ENCODE measurements at regions not wholly inside any gene's neighbourhood (a gene's known extent, or its start where the extent isn't known, plus 50 kb on each side); places are given as distances from the start of the nearest gene placed in this dataset.
A peak's percentile ranks its signal among the peaks of the same experiment; 100 is the strongest.
"Not testable (repeated sequence)": the region's sequence is repeated elsewhere in the genome, so short reads cannot be mapped to it uniquely, and the experiment has no call there.

- no peak for DNase-seq (ENCODE audit: low spot score)
Observed at GRCh38 chr1:222240536-222241181, 307.2 kb downstream of the HHIPL2 start.

DNA sequence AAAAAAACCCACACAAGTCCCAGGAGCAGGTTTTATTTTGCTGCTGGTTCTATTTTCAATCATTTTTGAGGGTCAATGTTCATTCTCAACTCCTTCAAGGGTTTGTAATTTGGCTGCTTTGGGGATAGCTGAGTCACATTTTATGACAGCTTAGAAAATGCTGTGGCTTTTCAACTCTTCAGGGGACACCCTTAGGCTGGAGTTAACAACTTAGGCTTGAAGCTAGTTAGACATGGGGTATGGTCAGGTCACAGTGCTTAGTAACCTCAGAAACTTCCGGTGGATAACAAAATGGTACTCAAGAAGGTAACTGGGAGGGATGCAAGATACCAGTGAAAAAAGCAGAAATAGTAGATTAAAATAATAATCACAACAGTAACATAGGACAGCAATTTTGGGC lies 308.8 kb downstream of the HHIPL2 start:
- no peak for DNase-seq (ENCODE audit: low spot score)

- no peak for DNase-seq (ENCODE audit: low spot score)
Observed at GRCh38 chr1:222234351-222234750, 313.6 kb downstream of the HHIPL2 start.

DNA sequence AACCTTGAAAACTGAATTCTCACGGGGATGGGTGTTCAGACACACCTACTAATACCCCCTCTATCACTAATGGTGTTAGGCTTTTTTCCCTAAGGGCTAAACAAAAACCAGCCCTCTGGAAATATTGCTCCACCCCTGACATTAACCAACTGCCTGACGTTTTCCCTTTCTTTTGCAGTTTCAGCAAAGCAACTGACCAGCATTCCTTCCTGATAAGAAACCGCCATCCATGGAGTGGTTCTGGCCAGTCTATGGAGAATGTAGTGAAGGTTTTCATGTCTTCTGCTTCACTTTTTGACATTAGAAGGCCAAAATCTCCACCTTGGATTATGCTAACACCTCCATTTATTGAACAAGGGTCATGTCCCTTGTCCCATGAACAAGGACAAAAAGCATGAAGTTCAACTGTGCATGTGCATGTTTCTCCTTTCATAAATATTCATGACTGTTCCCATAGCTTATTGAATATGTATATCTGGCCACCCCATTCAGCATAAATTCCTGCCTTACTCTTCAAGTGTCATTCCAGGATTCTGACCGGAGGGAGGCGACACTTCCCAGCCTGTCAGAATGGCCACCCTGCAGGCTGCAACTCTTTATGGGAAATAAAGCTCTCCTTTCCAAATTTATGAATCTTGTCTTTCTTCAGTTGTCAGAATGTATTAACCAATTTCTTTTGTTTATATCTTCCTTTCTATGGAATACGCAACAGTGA lies 314.3 kb downstream of the HHIPL2 start:
- DNase-seq (ENCODE audit: low spot score): no peak

- no peak for DNase-seq (ENCODE audit: low spot score)
Observed at GRCh38 chr1:222232842-222233241, 315.1 kb downstream of the HHIPL2 start.

- no peak for DNase-seq (ENCODE audit: low spot score)
Observed at GRCh38 chr1:222229672-222230312, 318.1 kb downstream of the HHIPL2 start.

- DNase-seq (ENCODE audit: low spot score): no peak
Observed at GRCh38 chr1:222225316-222225691, 322.6 kb downstream of the HHIPL2 start.

DNA sequence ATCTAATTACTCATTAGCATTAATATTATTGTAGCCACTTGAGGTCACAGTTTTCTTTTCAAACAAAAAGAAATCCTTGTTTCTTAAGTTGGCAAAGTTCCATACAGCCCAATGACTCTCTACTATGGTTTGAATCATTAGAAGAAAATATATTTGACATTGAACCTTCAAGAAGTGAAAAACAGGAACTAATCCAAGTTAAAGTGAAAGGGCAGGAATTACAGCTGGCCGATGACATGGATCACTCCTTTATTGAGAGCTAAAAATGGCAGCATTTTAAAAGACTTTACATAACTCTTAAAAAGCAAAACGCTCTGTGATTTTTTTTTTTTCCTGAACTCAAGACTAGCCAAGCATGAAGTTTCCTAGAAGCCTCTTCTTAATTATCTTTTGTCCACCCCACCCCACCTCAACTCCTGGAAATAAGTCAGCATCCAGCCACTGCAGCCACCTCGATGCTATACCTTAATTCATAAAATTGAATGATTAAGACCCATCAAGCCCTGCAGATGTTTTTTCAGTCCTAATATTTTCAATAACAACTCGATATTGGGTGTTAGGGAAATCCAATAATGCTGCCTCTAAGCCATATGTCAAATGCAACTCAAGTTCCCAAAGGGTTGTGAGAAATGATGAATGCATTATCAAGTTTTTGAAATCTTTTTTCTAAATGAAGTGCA lies 323.1 kb downstream of the HHIPL2 start:
- DNase-seq (ENCODE audit: low spot score): no peak

- no peak for DNase-seq (ENCODE audit: low spot score)
Observed at GRCh38 chr1:222224156-222224555, 323.7 kb downstream of the HHIPL2 start.

DNA sequence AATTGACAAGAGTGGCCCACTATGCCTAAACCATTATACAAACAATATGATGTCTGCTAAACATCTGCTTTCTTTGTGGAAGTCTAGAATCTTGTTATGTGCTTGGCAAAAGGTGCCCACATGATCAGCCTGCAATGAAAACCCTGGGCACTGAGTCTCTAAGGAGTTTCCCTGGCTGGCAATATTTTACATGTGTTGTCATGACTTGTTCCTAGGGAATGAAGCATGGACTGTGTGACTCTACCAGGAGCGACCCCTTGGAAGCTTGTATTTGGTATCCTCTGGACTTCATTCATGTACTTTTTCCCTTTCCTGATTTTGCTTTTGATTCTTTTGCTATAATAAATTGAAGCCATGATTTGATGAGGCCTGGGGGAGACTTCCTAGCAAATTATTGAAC lies 324.9 kb downstream of the HHIPL2 start:
- no peak for DNase-seq (ENCODE audit: low spot score)

DNA sequence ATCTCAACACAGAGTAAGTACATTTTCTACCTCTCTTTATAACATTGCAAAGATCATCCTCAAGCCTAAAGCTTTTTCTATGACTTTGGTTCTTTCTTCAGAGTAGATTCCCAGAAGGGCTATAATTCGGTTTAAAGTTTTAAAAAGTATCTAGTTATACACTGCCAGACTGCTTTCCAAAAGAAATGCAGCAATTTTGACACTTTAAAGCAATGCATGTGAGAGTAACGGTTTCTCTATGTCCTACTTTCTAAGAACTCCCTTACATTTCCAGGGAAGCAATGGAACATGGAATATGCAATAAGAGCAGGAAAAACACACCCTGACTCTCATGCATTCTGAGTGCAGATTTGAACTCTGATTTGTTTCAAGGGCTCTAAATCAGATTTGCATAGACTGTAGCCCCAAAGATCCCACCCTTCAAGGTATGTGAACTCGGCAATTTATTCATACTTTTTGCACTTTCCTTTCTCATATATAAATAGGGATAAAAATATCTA lies 331.6 kb downstream of the HHIPL2 start:
- no peak for DNase-seq (ENCODE audit: low spot score)

GRCh38 chr1:222210776-222211175 lies 337.1 kb downstream of the HHIPL2 start:
- no peak for DNase-seq (ENCODE audit: low spot score)

DNA sequence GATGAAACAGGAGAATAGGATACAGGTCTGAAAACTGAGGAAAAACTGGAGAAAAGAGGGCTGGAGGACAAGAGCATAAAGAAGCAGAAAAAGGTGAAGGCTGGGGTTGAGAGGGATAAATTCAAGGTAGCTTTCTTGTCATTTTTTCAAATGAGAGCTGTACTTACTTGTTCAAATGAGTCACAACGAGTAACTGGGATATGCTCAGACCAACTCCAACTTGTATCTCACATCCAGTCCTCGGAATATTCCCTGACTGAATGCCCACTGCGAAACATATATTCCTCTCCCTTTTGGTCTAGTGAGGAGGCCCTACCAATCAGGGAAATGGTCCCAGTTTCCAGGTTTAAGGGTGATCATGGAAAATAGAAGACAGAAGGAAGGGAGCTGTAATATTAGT lies 343.4 kb downstream of the HHIPL2 start:
- no peak for DNase-seq (ENCODE audit: low spot score)

DNA sequence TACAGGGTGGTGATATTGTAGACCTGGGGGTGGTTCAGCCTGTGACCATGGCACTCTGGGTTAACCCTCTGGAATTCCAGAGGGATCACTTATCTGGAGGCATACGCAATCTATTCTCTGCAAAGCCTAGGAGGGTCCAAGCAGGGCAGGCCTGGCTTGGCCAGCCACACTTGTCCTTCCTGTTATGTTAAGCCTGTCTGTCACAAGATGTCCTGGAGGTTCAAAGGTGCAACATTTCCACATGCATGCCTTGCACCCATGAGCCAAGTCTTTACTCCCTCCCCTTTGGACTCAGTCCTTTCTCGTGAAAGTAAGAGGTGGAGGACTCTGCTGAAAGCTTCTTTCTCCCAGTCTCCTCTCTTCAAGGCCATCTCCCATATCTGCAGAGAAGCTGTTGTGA lies 345.1 kb downstream of the HHIPL2 start:
- DNase-seq (ENCODE audit: low spot score): no peak

DNA sequence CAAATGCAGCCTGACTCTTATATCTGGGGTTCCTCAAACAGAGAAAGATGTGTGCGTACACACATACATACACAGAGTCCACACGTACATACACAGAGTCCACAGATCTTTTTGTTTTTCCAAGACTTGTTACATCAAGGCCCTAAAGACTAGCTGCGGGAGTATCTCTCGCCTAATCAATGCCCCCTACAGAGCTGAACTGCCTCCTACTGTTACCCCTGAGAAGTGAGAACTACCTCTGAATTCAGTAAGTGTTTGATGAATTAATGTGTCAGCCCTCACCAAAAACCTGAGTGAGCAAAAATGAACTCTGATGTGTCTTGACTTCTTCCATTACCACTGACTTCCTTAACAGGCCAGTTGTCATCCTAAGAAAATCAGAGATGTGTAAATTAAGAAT lies 351.2 kb downstream of the HHIPL2 start:
- no peak for DNase-seq (ENCODE audit: low spot score)

DNA sequence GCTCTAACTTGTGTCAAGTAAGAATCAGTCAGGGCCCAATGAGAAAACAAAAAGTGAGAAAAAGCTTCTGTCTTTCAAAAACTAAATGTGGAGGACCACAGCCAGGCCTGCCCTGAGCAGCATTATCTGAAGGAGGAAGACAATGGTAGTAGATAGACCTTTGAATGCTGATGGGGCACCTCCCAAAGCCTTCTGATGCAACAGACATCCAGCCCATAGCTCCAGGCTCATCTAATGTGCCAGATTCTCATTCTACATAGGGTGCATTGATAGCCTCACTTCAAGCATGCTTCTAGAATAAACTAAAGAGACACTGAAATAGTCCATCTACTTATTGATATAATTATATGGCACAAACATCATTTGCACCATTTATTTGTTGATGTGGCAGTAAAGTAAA lies 351.6 kb downstream of the HHIPL2 start:
- DNase-seq (ENCODE audit: low spot score): no peak

DNA sequence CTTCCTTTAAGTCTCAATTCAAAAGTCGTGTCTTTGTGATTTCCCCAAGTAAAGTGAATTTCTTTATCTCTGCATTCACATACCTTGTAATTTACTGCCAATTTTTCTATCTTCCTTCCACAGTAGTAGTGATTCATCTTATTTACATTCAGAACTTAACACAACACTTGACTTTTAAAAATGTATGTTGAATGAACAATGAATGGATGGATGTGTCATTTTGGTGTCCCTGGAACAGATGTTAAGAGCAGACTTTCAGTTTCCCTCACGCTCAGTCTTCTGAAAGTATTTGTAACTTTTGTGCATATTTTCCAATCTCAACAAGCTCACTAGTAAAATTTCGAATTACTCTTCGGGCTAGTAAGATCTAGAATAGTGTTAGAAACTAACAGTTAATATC lies 352.0 kb downstream of the HHIPL2 start:
- DNase-seq (ENCODE audit: low spot score): peak; percentile 4

DNA sequence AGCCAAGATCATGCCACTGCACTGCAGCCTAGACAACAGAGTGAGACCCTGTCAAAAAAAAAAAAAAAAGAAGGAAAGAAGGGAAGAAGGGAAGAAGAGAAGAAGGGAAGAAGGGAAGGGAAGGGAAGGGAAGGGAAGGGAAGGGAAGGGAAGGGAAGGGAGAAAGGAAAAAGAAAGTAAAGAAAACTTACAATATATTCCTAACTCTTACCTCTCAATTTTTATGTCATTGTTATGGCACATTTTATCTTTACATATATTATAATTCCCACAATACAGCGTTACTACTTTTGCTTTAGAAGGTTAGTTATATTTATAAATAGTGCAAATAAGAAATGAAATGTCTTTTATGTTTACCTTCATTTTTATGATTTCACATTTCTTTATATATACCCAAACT lies 358.7 kb downstream of the HHIPL2 start:
- DNase-seq (ENCODE audit: low spot score): no peak

DNA sequence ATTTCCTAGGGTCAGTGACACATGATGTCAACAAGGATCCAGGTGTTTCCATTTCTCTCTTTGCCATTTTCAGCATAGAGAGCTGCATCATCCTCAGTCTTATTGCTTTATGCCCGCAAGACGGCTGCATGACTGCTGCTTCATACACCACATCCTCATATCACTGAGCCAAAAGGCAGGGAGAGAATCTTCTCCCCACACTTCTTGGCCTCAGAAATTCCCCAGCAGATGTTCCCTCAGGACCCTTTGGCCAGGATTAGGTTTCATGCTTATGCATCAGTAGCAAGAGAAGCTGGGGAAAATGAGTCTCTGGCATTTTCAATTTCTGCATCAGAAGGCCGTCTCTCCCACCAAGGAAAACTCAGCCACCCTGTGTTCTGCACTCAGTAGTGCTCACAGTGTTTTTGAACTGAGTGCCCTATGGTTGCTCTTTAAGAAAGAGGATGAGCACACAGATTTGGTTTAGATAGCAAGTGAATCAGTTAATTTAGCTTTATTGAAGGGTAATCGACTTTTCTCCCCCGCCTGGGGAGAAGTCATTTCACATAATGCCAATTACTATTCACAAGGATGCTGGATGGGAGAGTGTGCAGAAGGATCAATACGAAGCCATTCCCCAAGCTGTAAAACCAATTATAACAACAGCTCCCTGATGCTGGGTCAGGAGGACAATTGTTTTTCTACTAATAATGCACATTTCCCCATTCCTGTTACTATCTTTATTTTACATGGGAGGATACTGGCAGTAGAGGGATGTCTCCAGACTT lies 360.2 kb downstream of the HHIPL2 start:
- DNase-seq (ENCODE audit: low spot score): no peak

GRCh38 chr1:222182641-222183040 lies 365.3 kb downstream of the HHIPL2 start:
- DNase-seq (ENCODE audit: low spot score): no peak

GRCh38 chr1:222181191-222181590 lies 366.7 kb downstream of the HHIPL2 start:
- no peak for DNase-seq (ENCODE audit: low spot score)

DNA sequence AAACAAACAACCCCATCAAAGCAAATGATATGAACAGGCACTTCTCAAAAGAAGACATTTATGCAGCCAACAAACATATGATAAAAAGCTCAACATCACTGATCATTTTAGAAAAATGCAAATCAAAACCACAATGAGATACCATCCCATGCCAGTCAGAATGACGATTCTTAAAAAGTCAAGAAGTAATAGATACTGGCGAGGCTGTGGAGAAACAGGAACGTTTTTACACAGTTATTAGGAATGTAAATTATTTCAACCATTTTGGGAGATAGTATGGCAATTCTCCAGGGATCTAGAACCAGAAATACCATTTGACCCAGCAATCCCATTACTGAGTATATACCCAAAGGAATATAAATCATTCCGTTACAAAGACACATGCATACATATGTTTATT lies 370.4 kb downstream of the HHIPL2 start:
- DNase-seq (ENCODE audit: low spot score): not testable (repeated sequence)
